Neural cell (in vitro differentiated cells): ENCODE measurements at regions not wholly inside any gene's neighbourhood (a gene's known extent, or its start where the extent isn't known, plus 50 kb on each side); places are given as distances from the start of the nearest gene placed in this dataset.

Source experiments
- H2AFZ ChIP-seq: fragments of 200-600, 300-800 bp; sonication (generic), shearing (Covaris generic); 2 replicates; pipeline ENCODE4 v1.6.0; 2014; ENCODE audit warnings: low read depth, mild to moderate bottlenecking, antibody characterized with exemption, low read length, moderate library complexity
- H3F3A ChIP-seq: fragments of 200-600 bp; shearing (Covaris generic); 2 replicates; pipeline ENCODE4 v1.6.1; 2016; ENCODE audit warnings: mild to moderate bottlenecking, moderate library complexity, mixed read lengths, antibody characterized with exemption, low read length; ENCODE audit not compliant: insufficient read depth, poor library complexity, severe bottlenecking
- H3K27ac ChIP-seq: fragments of 200-600, 300-800 bp; sonication (generic), shearing (Covaris generic); 2 replicates; pipeline ENCODE4 v1.5.1; 2014; ENCODE audit warnings: mild to moderate bottlenecking, low read length, moderate library complexity
- H3K27me3 ChIP-seq: fragments of 300-800, 200-600 bp; sonication (generic), shearing (Covaris generic); 2 replicates; pipeline ENCODE4 v1.6.0; 2014; ENCODE audit warnings: mild to moderate bottlenecking, low read depth, low read length, moderate library complexity; ENCODE audit not compliant: insufficient read depth
- H3K36me3 ChIP-seq: fragments of 300-800, 200-600 bp; sonication (generic), shearing (Covaris generic); 2 replicates; pipeline ENCODE4 v1.5.1; 2014; ENCODE audit warnings: mild to moderate bottlenecking, antibody characterized with exemption, low read length, moderate library complexity; ENCODE audit not compliant: insufficient read depth
- H3K4me2 ChIP-seq: fragments of 300-800, 200-600 bp; sonication (generic), shearing (Covaris generic); 2 replicates; pipeline ENCODE4 v1.6.0; 2014; ENCODE audit warnings: mild to moderate bottlenecking, low read length
- H3K4me3 ChIP-seq: fragments of 300-800, 200-600 bp; sonication (generic), shearing (Covaris generic); 2 replicates; pipeline ENCODE4 v1.5.1; 2014; ENCODE audit warnings: mild to moderate bottlenecking, low read length, moderate library complexity
- H3K79me2 ChIP-seq: fragments of 200-600 bp; shearing (Covaris generic); replicated peaks from 2 replicates; pipeline ENCODE4 v1.6.0; 2014; ENCODE audit warnings: mild to moderate bottlenecking, low read length, moderate library complexity; ENCODE audit not compliant: insufficient read depth
- H3K9ac ChIP-seq: fragments of 300-800, 200-600 bp; sonication (generic), shearing (Covaris generic); 2 replicates; pipeline ENCODE4 v1.6.1; 2016; ENCODE audit warnings: mild to moderate bottlenecking, low read length, mixed read lengths
- H3K9me2 ChIP-seq: fragments of 200-600 bp; shearing (Covaris generic); 2 replicates; pipeline ENCODE4 v1.6.1; 2016; ENCODE audit warnings: mild to moderate bottlenecking, low read length, mixed read lengths; ENCODE audit not compliant: insufficient read depth
- H3K9me3 ChIP-seq: fragments of 200-600, 300-800 bp; sonication (generic), shearing (Covaris generic); 2 replicates; pipeline ENCODE4 v1.6.1; 2016; ENCODE audit warnings: mild to moderate bottlenecking, mixed run types, low read length, moderate library complexity, mixed read lengths
- H4K20me1 ChIP-seq: fragments of 200-600 bp; shearing (Covaris generic); 2 replicates; pipeline ENCODE4 v1.6.1; 2016; ENCODE audit warnings: mild to moderate bottlenecking, mixed run types; ENCODE audit not compliant: insufficient read depth
- EP300 ChIP-seq: fragments of 450-650 bp; conservative IDR thresholded peaks from 2 replicates; pipeline ENCODE4 v1.6.1; 2014; ENCODE audit warnings: antibody characterized with exemption, mild to moderate bottlenecking, moderate library complexity; ENCODE audit not compliant: poor library complexity, severe bottlenecking
- EZH2 ChIP-seq: fragments of 200-600, 300-800 bp; shearing (Covaris generic), sonication (generic); IDR thresholded peaks from 2 replicates; pipeline ENCODE4 v1.6.1; 2014; ENCODE audit warnings: antibody characterized with exemption, low read length, borderline replicate concordance, mild to moderate bottlenecking; ENCODE audit not compliant: insufficient read depth, poor library complexity, severe bottlenecking
- MXI1 ChIP-seq: fragments of 450-650 bp; conservative IDR thresholded peaks from 2 replicates; pipeline ENCODE4 v1.6.1; 2014; ENCODE audit warnings: antibody characterized with exemption, mild to moderate bottlenecking; ENCODE audit not compliant: poor library complexity, severe bottlenecking
- POLR2AphosphoS5 ChIP-seq: IDR thresholded peaks from 2 replicates; pipeline ENCODE4 v1.6.1; 2012
- RAD21 ChIP-seq: fragments of 450-650 bp; conservative IDR thresholded peaks from 2 replicates; pipeline ENCODE4 v1.6.1; 2014; ENCODE audit warnings: antibody characterized with exemption, mild to moderate bottlenecking, moderate library complexity
- REST ChIP-seq: IDR thresholded peaks from 2 replicates; pipeline ENCODE4 v1.6.1; 2012; ENCODE audit warnings: borderline replicate concordance
- SMC3 ChIP-seq: fragments of 450-650 bp; conservative IDR thresholded peaks from 2 replicates; pipeline ENCODE4 v1.6.1; 2014; ENCODE audit warnings: antibody characterized with exemption, mild to moderate bottlenecking, moderate library complexity; ENCODE audit not compliant: poor library complexity
- TAF1 ChIP-seq: IDR thresholded peaks from 2 replicates; pipeline ENCODE4 v1.6.1; 2012; ENCODE audit warnings: low read depth
- TF ChIP-seq, protein P1 (sequence below): fragments of 450-650 bp; IDR thresholded peaks from 2 replicates; pipeline ENCODE4 v1.5.1; 2014; ENCODE audit warnings: antibody characterized with exemption, mild to moderate bottlenecking, moderate library complexity; ENCODE audit not compliant: poor library complexity, severe bottlenecking

DNA sequence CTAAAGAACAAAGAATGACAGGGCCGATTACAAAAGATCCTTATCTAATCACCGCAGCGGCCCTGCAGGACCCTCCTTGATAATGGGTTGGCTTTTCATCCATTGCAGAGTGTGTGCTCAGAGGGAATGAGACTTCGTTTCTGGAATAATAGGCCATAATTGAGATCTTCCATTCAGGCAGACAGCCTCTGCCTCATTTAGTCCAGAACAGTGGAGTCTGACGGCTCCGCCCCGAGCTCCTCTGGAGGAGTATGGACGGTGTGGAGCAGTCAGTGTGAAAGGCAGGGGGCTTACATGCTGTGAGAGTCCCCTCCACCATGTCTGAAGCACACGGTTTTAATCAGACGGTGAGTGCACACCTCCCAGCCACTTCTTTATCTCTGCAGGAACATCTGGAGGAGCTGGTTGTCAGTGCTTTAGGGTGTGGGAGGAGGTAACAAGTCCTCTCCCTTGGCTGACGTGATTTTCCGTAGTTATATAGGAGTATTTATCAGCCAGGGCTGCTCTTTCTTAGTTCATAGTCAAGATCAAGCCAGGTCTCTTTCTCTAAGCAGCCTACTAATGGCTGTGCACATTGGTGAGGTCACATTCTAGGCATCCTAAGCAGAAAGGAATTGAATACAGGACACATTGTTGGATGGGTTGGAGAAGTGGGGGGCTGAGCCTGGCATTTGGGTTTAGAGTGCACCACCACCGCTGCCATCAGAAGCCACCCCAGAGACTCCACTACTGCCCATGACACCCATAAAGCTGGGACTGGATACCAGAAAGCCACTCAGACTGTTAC lies 1477.9 kb downstream of the TBC1D22A start:
- Histone ChIP-seq H3K4me2 (no peak overlapping the region), H2AFZ (peak overlapping the region; percentile 19), H3F3A (peaks cover 3% of the 10 kb centered on the region), H3K27me3 (no peaks in the 10 kb centered on the region), H3K79me2 (no peaks in the 10 kb centered on the region), H3K27ac (no peak overlapping the region), H3K9me2 (no peaks in the 10 kb centered on the region), H3K36me3 (no peaks in the 10 kb centered on the region), H3K9ac (no peak overlapping the region), H3K9me3 (no peaks in the 10 kb centered on the region), H4K20me1 (no peaks in the 10 kb centered on the region), H3K4me3 (no peak overlapping the region)
- peak; percentile 7 for TF ChIP-seq POLR2AphosphoS5
- TF ChIP-seq TAF1: no peak

DNA sequence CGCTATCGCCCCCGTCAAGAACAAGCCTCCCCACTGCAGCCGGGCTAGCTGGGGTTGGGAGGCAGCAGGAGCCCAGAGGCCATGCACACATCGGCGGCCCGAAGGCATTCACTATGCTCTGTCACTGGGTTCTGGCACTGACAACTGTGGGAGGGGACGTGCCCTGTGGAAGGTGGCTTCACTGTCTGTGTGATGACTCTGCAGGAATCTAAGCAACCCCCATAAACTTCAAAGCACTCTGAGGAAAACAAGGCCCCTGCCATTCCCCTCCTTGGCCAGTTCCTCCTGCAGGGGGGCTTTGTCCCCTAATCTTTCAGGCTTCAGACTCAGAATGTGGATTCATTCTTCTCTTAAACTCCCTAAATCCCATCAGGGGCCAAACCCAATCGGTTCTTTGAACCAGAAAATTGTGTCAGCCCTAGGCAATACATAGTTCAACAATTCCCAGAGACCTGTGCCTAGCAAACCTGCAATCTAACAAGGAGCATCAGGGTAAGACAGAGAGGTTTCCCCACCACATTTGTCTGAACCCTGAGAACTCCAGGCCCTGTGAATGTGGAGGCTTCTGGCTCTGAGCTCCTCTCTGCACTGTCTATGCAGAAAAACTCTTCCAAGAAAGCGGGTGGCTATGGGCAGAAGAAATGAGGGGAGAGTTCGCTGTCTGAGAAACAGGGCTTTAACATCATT lies 1477.2 kb downstream of the TBC1D22A start:
- TF ChIP-seq TAF1 (no peak), SMC3 (no peak), MXI1 (no peak), REST (no peak), EZH2 (no peak), EP300 (no peak), RAD21 (no peak), POLR2AphosphoS5 (no peak)
- TF ChIP-seq, protein P1, sequence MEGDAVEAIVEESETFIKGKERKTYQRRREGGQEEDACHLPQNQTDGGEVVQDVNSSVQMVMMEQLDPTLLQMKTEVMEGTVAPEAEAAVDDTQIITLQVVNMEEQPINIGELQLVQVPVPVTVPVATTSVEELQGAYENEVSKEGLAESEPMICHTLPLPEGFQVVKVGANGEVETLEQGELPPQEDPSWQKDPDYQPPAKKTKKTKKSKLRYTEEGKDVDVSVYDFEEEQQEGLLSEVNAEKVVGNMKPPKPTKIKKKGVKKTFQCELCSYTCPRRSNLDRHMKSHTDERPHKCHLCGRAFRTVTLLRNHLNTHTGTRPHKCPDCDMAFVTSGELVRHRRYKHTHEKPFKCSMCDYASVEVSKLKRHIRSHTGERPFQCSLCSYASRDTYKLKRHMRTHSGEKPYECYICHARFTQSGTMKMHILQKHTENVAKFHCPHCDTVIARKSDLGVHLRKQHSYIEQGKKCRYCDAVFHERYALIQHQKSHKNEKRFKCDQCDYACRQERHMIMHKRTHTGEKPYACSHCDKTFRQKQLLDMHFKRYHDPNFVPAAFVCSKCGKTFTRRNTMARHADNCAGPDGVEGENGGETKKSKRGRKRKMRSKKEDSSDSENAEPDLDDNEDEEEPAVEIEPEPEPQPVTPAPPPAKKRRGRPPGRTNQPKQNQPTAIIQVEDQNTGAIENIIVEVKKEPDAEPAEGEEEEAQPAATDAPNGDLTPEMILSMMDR: no peak
- H3K79me2 ChIP-seq: no peaks in the 10 kb centered on the region
- H3K27me3 ChIP-seq: no peaks in the 10 kb centered on the region
- H4K20me1 ChIP-seq: no peaks in the 10 kb centered on the region
- H3K36me3 ChIP-seq: no peaks in the 10 kb centered on the region
- peaks cover 3% of the 10 kb centered on the region for H3F3A ChIP-seq
- no peaks in the 10 kb centered on the region for H3K9me3 ChIP-seq
- H3K4me2 ChIP-seq: no peak overlapping the region
- peak overlapping the region; percentile 19 for H2AFZ ChIP-seq
- no peak overlapping the region for H3K27ac ChIP-seq
- no peak overlapping the region for H3K4me3 ChIP-seq
- H3K9me2 ChIP-seq: no peaks in the 10 kb centered on the region
- H3K9ac ChIP-seq: no peak overlapping the region
